Gastrocnemius medialis (tissue), 4 donors: ENCODE measurements at regions not wholly inside any gene's neighbourhood (a gene's known extent, or its start where the extent isn't known, plus 50 kb on each side); places are given as distances from the start of the nearest gene placed in this dataset.
"Not testable (repeated sequence)": the region's sequence is repeated elsewhere in the genome, so short reads cannot be mapped to it uniquely, and the experiment has no call there.

Source experiments
- ATAC-seq, 2 donors: fragments of 150-250 bp; one replicate each; pipeline ENCODE4 v1.9.1; 2016
- DNase-seq, 2 donors: peaks; one replicate each; pipeline ENCODE4 v3.0.0-alpha.2; 2019
- H3K27ac ChIP-seq, 4 donors: fragments of 200-600 bp; sonication (generic); 1 replicate in 1 of 4; 2 replicates in 3 of 4; pipeline ENCODE4 v1.5.1; 2016 to 2018; ENCODE audit warnings: mild to moderate bottlenecking in 2 of 4, moderate library complexity in 1 of 4
- H3K27me3 ChIP-seq, 3 donors: fragments of 200-600 bp; sonication (generic) in 2 of 3; 1 replicate in 1 of 3; 2 replicates in 2 of 3; pipeline versions ENCODE4 v1.5.1 to v1.6.0; 2016 to 2019; ENCODE audit warnings: mild to moderate bottlenecking in 1 of 3, moderate library complexity in 1 of 3
- H3K36me3 ChIP-seq, 2 donors: fragments of 200-600 bp; sonication (generic) in 1 of 2; one replicate each; pipeline ENCODE4 v1.5.1; 2017 to 2018
- H3K4me1 ChIP-seq, 2 donors: fragments of 200-600 bp; sonication (generic) in 1 of 2; one replicate each; pipeline ENCODE4 v1.5.1; 2016 to 2017; ENCODE audit warnings: mild to moderate bottlenecking in 2 of 2
- H3K4me3 ChIP-seq, 4 donors: fragments of 200-600 bp; sonication (generic) in 3 of 4; 1 replicate in 1 of 4; 2 replicates in 3 of 4; pipeline ENCODE4 v1.5.1; 2016 to 2019; ENCODE audit warnings: mild to moderate bottlenecking in 2 of 4
- H3K9me3 ChIP-seq, 3 donors: fragments of 200-600 bp; sonication (generic) in 2 of 3; 1 replicate in 1 of 3; 2 replicates in 2 of 3; pipeline ENCODE4 v1.5.1; 2016 to 2019
- CTCF ChIP-seq, 5 experiments: fragments of 450-650 bp in 3 of 5; fragments of 200-600 bp in 2 of 5; sonication (generic) in 2 of 5; IDR thresholded peaks in 4 of 5; conservative IDR thresholded peaks in 1 of 5; 1 replicate in 4 of 5; 2 replicates in 1 of 5; pipeline ENCODE4 v1.5.1; 2016 to 2019; ENCODE audit warnings: antibody characterized with exemption in 5 of 5, mild to moderate bottlenecking in 3 of 5, moderate library complexity in 3 of 5
- POLR2A ChIP-seq, 2 donors: fragments of 450-650 bp; IDR thresholded peaks; one replicate each; pipeline ENCODE4 v1.6.1; 2017; ENCODE audit warnings: antibody characterized with exemption in 2 of 2, mild to moderate bottlenecking in 2 of 2, moderate library complexity in 2 of 2
- in situ Hi-C, 4 donors: fragments of 200-750 bp; cut with MboI; loops; one replicate each; pipeline versions ENCODE4 v1.15.0 to v1.8.0; 2017; ENCODE audit warnings: low sequenced_read_pairs in 4 of 4
- intact Hi-C: fragments of 100-400 bp; cut with DNase I; formaldehyde crosslinking; loops from one replicate; pipeline ENCODE4 v1.15.1; 2023; ENCODE audit warnings: low total_unique reads

GRCh38 chr6:169117663-169118062, 136.0 kb downstream of the THBS2 start:
- no peak for DNase-seq
- intact Hi-C loops = no loop called here
- Histone ChIP-seq H3K9me3 (no peaks in the 10 kb centered on the region), H3K27ac (no peak overlapping the region), H3K27me3 (no peaks in the 10 kb centered on the region), H3K4me3 (no peak overlapping the region), H3K4me1 (no peaks in the 10 kb centered on the region), H3K36me3 (no peaks in the 10 kb centered on the region)
- TF ChIP-seq CTCF (IDR thresholded peaks at IDR 0.05 in 4 of 5, conservative IDR thresholded peaks at IDR 0.05 in 1 of 5) (no peak), POLR2A (IDR thresholded peaks at IDR 0.05) (no peak)
- ATAC-seq = no peak
- in situ Hi-C loops = no loop called here

- H3K9me3 ChIP-seq = no peaks in the 10 kb centered on the region
- no peaks in the 10 kb centered on the region for H3K36me3 ChIP-seq
- in situ Hi-C loops (no loop called here), intact Hi-C loops (no loop called here)
- no peaks in the 10 kb centered on the region for H3K27me3 ChIP-seq
- no peaks in the 10 kb centered on the region for H3K4me1 ChIP-seq
- no peak overlapping the region for H3K4me3 ChIP-seq
- ATAC-seq = no peak
- TF ChIP-seq CTCF (IDR thresholded peaks at IDR 0.05 in 4 of 5, conservative IDR thresholded peaks at IDR 0.05 in 1 of 5) (no peak), POLR2A (IDR thresholded peaks at IDR 0.05) (no peak)
- no peak for DNase-seq
- H3K27ac ChIP-seq = no peak overlapping the region
Measured at GRCh38 chr6:169115632-169116031, 138.0 kb downstream of the THBS2 start.

GRCh38 chr6:169114632-169115031, 139.0 kb downstream of the THBS2 start:
- H3K9me3 ChIP-seq, in situ Hi-C loops: not testable (repeated sequence)

GRCh38 chr6:169112483-169113320, 140.9 kb downstream of the THBS2 start:
- no peaks in the 10 kb centered on the region for H3K4me1 ChIP-seq
- H3K4me3 ChIP-seq = no peak overlapping the region
- H3K27ac ChIP-seq = no peak overlapping the region
- DNase-seq (no peak), ATAC-seq (no peak)
- no peak for TF ChIP-seq CTCF (IDR thresholded peaks at IDR 0.05 in 4 of 5, conservative IDR thresholded peaks at IDR 0.05 in 1 of 5)
- TF ChIP-seq POLR2A (IDR thresholded peaks at IDR 0.05) = no peak
- no peaks in the 10 kb centered on the region for H3K27me3 ChIP-seq
- no peaks in the 10 kb centered on the region for H3K36me3 ChIP-seq
- no peaks in the 10 kb centered on the region for H3K9me3 ChIP-seq
- in situ Hi-C loops (no loop called here), intact Hi-C loops (no loop called here)

More at GRCh38 chr6:169114632-169115031, 139.0 kb downstream of the THBS2 start:
- H3K27ac ChIP-seq, H3K4me1 ChIP-seq, ATAC-seq, H3K27me3 ChIP-seq, intact Hi-C loops, H3K4me3 ChIP-seq, H3K36me3 ChIP-seq: not testable (repeated sequence)
- DNase-seq = peak in 1 of 2 donors; percentile 13

GRCh38 chr6:169111203-169111602, 142.4 kb downstream of the THBS2 start:
- intact Hi-C loops = no loop called here
- no peaks in the 10 kb centered on the region for H3K36me3 ChIP-seq
- H3K4me1 ChIP-seq = no peaks in the 10 kb centered on the region
- DNase-seq (no peak), ATAC-seq (no peak)
- no peaks in the 10 kb centered on the region for H3K27me3 ChIP-seq
- H3K27ac ChIP-seq = no peak overlapping the region
- no peaks in the 10 kb centered on the region for H3K9me3 ChIP-seq
- no peak overlapping the region for H3K4me3 ChIP-seq
- in situ Hi-C loops = no loop called here
- TF ChIP-seq CTCF (IDR thresholded peaks at IDR 0.05 in 4 of 5, conservative IDR thresholded peaks at IDR 0.05 in 1 of 5) (no peak), POLR2A (IDR thresholded peaks at IDR 0.05) (no peak)
